GM21737 (cell line): ENCODE measurements at regions not wholly inside any gene's neighbourhood (a gene's known extent, or its start where the extent isn't known, plus 50 kb on each side); places are given as distances from the start of the nearest gene placed in this dataset.
"Not testable (repeated sequence)": the region's sequence is repeated elsewhere in the genome, so short reads cannot be mapped to it uniquely, and the experiment has no call there.

ENCODE experiments used
- ATAC-seq: cut with Tn5 transposase; IDR thresholded peaks from one replicate; pipeline ENCODE4 v1.9.1; 2021; ENCODE audit warnings: mild to moderate bottlenecking, moderate library complexity; ENCODE audit not compliant: unreplicated experiment

- ATAC-seq, result no peak
Observed at GRCh38 chr19:28153123-28153522, 1059.8 kb downstream of the UQCRFS1 start.

DNA sequence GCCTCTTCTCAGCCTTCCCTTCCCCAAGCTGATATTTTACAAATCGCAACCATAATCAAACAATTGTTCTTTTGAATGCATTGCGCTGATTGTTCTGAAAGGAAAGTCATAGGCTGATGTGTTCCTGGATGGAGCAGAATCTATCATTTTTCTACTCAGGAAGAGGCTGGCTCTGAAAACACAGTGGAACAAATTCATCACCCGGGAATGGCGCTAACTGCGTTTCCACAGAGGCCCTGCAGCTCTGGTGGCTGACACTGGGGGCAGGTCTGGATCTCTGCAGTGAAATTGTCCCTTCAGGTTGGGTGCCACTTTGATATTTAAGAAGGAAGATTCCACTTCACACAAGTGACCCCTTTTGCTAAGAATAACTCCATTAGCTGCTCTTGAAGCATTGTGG lies 1060.8 kb downstream of the UQCRFS1 start:
- no peak for ATAC-seq

- no peak for ATAC-seq
Observed at GRCh38 chr19:28150129-28150528, 1062.8 kb downstream of the UQCRFS1 start.

DNA sequence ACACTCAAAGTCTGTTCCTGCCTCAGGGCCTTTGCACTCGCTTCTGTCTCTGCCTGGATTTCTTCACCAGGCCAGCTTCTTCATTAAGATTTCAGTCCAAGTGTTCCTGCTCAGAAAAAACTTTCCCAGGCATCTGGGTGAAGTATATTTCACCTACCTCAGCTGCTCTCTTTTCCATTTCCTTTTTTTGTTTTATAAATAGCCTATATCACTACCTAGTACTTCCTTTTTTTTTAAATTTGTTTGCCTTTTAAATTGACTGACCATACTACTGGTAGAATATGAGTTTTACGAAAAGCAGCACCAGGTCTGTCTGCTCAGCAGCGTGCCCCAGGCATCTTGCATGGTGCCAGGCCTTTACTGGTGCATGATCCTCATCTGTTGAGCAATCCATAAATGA lies 1064.4 kb downstream of the UQCRFS1 start:
- ATAC-seq, result no peak

DNA sequence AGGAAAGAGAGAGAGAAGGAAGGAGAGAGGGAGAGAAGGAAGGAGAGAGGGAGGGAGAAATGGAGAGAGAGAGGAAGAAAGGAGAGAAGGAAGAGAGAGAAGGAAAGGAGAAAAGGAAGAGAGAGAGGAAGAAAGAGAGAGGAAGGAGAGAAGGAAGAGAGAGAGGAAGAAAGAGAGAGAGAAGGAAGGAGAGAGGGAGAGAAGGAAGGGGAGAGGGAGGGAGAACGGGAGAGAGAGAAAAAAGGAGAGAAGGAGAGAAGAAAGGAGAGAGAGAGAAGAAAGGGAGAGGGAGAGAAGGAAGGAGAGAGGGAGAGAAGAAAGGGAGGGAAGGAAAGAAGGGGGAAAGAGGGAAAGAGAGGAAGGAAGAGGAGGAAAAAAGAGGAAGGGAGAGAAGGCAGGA lies 1070.7 kb downstream of the UQCRFS1 start:
- no peak for ATAC-seq

DNA sequence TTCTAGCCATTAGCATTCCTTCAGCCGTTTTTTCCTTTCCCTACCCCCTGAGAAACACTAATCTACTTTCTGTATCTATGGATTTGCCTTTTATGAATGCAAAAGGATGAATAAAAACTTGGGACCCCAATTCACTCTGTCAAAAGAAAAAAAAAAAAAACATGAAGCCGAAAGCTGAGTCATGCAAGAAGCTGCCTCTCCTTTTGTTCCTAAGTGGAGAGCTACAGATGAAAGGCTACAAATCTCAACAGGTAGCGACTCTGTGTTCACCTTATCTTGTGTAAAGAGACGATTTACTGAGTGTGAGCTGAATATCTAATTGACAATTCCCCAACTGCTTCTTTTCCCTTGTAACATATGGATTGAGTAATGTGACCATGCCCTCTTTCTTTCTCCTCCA lies 1072.8 kb downstream of the UQCRFS1 start:
- no peak for ATAC-seq

DNA sequence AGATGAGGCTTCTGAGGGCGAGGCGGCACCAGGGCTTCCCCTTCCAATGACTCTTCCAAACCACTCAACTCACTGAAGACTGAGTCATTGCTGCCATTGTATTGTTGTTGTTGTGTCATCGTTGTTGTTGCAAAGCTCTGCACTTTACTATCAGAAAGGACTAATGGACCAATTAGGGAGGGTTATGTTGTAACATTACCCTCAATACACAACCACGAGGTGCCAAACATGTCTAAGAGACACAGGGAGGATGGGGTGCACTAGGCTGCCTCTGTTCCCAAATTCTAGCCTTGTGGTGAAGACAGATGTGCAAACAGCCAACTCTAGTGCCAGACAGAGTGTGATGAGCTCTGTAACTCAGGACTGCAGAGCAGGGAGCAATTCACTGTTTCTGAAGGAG lies 1075.2 kb downstream of the UQCRFS1 start:
- no peak for ATAC-seq

GRCh38 chr19:28136796-28137195 lies 1076.2 kb downstream of the UQCRFS1 start:
- ATAC-seq, result no peak

DNA sequence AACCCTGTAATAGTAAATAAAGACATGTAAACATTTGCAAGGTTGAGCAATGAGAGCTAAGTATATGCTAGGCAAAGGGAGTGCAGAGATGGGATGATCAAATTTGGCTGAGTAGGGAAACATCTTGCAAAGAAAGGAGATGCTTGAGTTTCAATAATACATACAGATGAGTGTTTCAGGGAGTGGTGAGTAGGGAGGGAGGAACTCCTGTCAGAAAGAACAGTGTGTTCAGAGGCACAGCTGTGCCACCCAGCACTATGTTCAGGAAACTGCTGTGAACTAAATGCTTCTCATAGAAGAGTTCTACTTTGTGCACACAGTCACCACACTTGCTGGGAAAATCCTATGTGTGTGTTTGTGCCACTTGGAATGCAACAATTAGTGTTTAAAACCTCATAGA lies 1077.1 kb downstream of the UQCRFS1 start:
- ATAC-seq, result no peak

GRCh38 chr19:28134311-28134710 lies 1078.6 kb downstream of the UQCRFS1 start:
- ATAC-seq, result no peak

DNA sequence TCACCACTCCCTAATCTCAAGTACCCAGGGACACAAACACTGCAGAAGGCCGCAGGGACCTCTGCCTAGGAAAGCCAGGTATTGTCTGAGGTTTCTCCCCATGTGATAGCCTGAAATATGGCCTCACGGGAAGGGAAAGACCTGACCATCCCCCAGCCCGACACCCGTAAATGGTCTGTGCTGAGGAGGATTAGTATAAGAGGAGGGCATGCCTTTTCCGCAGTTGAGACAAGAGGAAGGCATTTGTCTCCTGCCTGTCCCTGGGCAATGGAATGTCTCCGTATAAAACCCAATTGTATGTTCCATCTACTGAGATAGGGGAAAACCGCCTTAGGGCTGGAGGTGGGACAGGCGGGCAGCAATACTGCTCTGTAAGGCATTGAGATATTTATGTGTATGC lies 1082.1 kb downstream of the UQCRFS1 start:
- ATAC-seq, result not testable (repeated sequence)

GRCh38 chr19:28130066-28130511 lies 1082.9 kb downstream of the UQCRFS1 start:
- no peak for ATAC-seq

DNA sequence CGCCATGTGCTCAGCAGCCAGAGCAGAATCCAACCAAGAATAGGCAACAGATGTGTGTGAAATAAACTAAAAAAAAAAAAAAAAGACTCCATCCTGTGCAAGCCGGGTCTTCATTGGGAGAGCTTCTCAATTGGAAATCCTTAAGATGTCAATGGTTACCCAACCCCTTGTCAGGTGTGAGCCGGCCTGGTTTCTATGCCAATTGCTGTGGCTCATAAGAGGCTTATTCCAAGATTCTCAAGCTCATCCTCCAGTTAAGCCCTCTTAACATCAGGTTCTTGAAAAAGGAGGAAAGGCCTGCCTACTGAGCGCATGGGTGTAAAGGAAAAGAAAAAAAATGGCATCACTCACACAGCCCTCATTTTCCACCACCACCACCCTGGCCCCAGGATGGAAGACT lies 1084.6 kb downstream of the UQCRFS1 start:
- ATAC-seq, result no peak

GRCh38 chr19:28126135-28126898 lies 1086.6 kb downstream of the UQCRFS1 start:
- no peak for ATAC-seq

GRCh38 chr19:28122734-28123133 lies 1090.2 kb downstream of the UQCRFS1 start:
- ATAC-seq, result no peak

- no peak for ATAC-seq
Observed at GRCh38 chr19:28118235-28118634, 1094.7 kb downstream of the UQCRFS1 start.

- ATAC-seq, result no peak
Observed at GRCh38 chr19:28117143-28117542, 1095.8 kb downstream of the UQCRFS1 start.

- ATAC-seq, result not testable (repeated sequence)
Observed at GRCh38 chr19:28116379-28116778, 1096.6 kb downstream of the UQCRFS1 start.

- no peak for ATAC-seq
Observed at GRCh38 chr19:28103921-28104320, 1109.0 kb downstream of the UQCRFS1 start.

DNA sequence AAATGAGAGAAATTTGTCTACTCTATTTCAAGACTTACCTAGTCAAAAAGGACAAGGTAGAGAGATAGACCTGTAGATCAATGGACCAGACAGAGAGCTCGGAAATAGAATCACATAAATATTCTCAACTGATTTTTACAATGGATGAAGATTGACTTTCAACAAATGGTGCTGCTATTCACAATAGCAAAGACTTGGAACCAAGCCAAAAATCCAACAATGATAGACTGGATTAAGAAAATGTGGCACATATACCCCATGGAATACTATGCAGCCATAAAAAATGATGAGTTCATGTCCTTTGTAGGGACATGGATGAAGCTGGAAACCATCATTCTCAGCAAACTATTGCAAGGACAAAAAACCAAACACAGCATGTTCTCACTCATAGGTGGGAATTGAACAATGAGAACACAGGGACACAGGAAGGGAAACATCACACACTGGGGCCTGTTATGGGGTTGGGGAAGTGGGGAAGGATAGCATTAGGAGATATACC lies 1128.2 kb downstream of the UQCRFS1 start:
- not testable (repeated sequence) for ATAC-seq

GRCh38 chr19:28076628-28077027 lies 1136.3 kb downstream of the UQCRFS1 start:
- ATAC-seq, result no peak

GRCh38 chr19:28075229-28075628 lies 1137.7 kb downstream of the UQCRFS1 start:
- ATAC-seq, result no peak

DNA sequence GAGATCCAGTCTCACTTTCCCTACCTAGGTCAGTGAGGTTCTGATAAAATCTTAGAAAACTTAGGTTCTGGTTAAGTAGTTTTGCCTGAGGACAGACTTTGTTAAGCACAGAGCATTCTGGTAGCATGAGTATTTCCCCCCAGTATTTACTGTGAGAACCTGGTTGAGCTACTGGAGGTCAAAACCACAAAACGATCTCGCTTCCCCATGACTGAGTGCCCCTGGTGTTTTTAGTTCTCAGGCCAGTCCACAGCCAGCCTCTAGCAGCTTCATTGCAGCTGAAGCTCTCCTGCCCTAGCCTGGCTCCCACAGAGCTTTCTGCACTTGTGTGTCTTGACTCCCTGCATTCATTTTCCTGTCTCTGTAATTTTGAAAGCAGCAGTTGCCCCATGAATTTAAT lies 1138.2 kb downstream of the UQCRFS1 start:
- no peak for ATAC-seq
